ENCODE measurements at regions not wholly inside any gene's neighbourhood (a gene's known extent, or its start where the extent isn't known, plus 50 kb on each side); places are given as distances from the start of the nearest gene placed in this dataset.
A peak's percentile ranks its signal among the peaks of the same experiment; 100 is the strongest.

DNA sequence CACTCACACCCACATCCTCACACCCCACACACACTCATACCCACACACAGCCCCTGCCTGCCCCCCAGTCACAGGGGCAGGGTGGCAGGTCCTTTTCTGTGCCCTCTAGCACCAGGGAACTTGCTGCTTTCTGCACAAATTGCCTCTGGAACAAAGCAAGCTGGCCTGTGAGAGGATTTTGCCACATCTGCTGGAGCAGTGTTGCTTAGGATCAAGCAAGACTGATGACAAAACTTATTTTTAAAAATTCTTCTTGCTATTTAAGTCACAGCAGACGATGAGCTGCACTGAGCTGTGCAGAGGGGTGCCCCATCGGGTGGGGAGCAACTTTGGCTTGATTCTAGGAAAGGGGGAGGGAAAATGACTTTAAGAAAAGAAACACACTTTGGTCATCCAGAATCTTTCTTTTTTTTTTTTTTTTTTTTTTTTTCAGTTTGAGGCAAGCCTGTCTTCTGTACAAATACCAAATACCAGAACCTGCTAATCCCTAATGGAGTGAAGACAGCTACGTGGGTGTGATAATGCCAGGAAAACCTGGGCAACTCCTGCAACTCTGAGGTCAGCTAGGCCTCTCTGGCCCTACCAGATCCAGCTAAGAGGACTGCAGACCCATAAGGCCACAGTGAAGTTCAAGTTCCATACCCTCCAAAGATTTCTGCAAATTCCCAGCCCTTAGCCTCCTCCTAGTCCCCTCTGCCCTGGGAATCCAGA lies 195.3 kb downstream of the ABHD5 start:
- Histone ChIP-seq H3K27ac (no peak overlapping the region), H3K27me3 (ENCODE audit: insufficient read depth in 3 of 3, low read length in 2 of 3) (peaks cover 0 to 3% (median 3%) of the 10 kb centered on the region in 3 donors), H3K36me3 (ENCODE audit: insufficient read depth in 1 of 2, low read depth in 1 of 2) (no peaks in the 10 kb centered on the region), H3K4me3 (no peak overlapping the region), H3K9me3 (no peaks in the 10 kb centered on the region), H3K4me1 (no peaks in the 10 kb centered on the region)
- no peak for ATAC-seq
- TF ChIP-seq CTCF (IDR thresholded peaks at IDR 0.05) = no peak
- 70 to 74% (median 71%) methylated on average over 3 of the region's 3 CpGs for WGBS, 3 donors
- intact Hi-C loops (cut with DNase I) = no loop called here
- DNase-seq = no peak

- H3K4me1 ChIP-seq = no peaks in the 10 kb centered on the region
- ATAC-seq = no peak
- TF ChIP-seq CTCF (IDR thresholded peaks at IDR 0.05) = no peak
- no peak for DNase-seq
- peaks cover 4 to 53% (median 9%) of the 10 kb centered on the region in 3 donors for H3K27me3 ChIP-seq (ENCODE audit: insufficient read depth in 3 of 3, low read length in 2 of 3)
- intact Hi-C loops (cut with DNase I) = no loop called here
- 30 to 42% (median 36%) methylated on average over 6 of the region's 6 CpGs for WGBS, 3 donors
- no peaks in the 10 kb centered on the region for H3K36me3 ChIP-seq (ENCODE audit: insufficient read depth in 1 of 2, low read depth in 1 of 2)
- no peak overlapping the region for H3K27ac ChIP-seq
- no peaks in the 10 kb centered on the region for H3K9me3 ChIP-seq
- no peak overlapping the region for H3K4me3 ChIP-seq
These were observed 201.3 kb downstream of the ABHD5 start for GRCh38 chr3:43892061-43892460.

GRCh38 chr3:43892526-43892925 lies 201.8 kb downstream of the ABHD5 start:
- Histone ChIP-seq H3K4me1 (no peaks in the 10 kb centered on the region), H3K27me3 (ENCODE audit: insufficient read depth in 3 of 3, low read length in 2 of 3) (peaks cover 4 to 53% (median 9%) of the 10 kb centered on the region in 3 donors), H3K27ac (no peak overlapping the region), H3K9me3 (no peaks in the 10 kb centered on the region), H3K4me3 (no peak overlapping the region), H3K36me3 (ENCODE audit: insufficient read depth in 1 of 2, low read depth in 1 of 2) (no peaks in the 10 kb centered on the region)
- no peak for DNase-seq
- WGBS, 3 donors = 12 to 20% (median 17%) methylated on average over 7 of the region's 7 CpGs
- intact Hi-C loops (cut with DNase I) = no loop called here
- no peak for TF ChIP-seq CTCF (IDR thresholded peaks at IDR 0.05)
- ATAC-seq = no peak

- Histone ChIP-seq H3K36me3 (ENCODE audit: insufficient read depth in 1 of 2, low read depth in 1 of 2) (no peaks in the 10 kb centered on the region), H3K27me3 (ENCODE audit: insufficient read depth in 3 of 3, low read length in 2 of 3) (peaks cover 4 to 54% (median 9%) of the 10 kb centered on the region in 3 donors), H3K27ac (no peak overlapping the region), H3K4me1 (no peaks in the 10 kb centered on the region), H3K4me3 (peak overlapping the region; percentile 65), H3K9me3 (no peaks in the 10 kb centered on the region)
- ATAC-seq (no peak), DNase-seq (no peak)
- intact Hi-C loops (cut with DNase I) = no loop called here
- TF ChIP-seq CTCF (IDR thresholded peaks at IDR 0.05) = no peak
- 8 to 14% (median 9%) methylated on average over 14 of the region's 14 CpGs for WGBS, 3 donors
These were observed 203.0 kb downstream of the ABHD5 start for GRCh38 chr3:43893727-43894126.

All from psoas muscle (tissue), 7 donors.